ENCODE measurements at regions not wholly inside any gene's neighbourhood (a gene's known extent, or its start where the extent isn't known, plus 50 kb on each side); places are given as distances from the start of the nearest gene placed in this dataset.

DNA sequence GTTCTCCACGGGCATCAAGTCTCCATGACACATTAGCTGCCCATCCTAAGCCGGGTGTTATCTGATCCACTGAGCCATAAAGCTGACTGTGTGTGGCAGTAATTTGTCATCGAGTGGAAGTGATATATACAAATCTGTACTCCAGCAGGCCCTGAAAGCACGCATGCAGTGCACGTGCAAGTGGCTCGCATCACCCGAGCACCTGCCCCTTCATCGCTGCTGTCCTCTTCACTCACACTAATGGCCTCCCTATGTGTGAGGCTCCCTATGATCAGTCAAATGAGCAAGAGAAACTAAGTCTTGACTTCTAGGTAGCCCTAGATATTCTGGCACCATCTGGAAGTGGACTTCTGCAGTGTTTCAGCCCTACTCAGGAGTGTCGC, 248.6 kb downstream of the MATN1 start (continued):
- TF ChIP-seq, protein P1, sequence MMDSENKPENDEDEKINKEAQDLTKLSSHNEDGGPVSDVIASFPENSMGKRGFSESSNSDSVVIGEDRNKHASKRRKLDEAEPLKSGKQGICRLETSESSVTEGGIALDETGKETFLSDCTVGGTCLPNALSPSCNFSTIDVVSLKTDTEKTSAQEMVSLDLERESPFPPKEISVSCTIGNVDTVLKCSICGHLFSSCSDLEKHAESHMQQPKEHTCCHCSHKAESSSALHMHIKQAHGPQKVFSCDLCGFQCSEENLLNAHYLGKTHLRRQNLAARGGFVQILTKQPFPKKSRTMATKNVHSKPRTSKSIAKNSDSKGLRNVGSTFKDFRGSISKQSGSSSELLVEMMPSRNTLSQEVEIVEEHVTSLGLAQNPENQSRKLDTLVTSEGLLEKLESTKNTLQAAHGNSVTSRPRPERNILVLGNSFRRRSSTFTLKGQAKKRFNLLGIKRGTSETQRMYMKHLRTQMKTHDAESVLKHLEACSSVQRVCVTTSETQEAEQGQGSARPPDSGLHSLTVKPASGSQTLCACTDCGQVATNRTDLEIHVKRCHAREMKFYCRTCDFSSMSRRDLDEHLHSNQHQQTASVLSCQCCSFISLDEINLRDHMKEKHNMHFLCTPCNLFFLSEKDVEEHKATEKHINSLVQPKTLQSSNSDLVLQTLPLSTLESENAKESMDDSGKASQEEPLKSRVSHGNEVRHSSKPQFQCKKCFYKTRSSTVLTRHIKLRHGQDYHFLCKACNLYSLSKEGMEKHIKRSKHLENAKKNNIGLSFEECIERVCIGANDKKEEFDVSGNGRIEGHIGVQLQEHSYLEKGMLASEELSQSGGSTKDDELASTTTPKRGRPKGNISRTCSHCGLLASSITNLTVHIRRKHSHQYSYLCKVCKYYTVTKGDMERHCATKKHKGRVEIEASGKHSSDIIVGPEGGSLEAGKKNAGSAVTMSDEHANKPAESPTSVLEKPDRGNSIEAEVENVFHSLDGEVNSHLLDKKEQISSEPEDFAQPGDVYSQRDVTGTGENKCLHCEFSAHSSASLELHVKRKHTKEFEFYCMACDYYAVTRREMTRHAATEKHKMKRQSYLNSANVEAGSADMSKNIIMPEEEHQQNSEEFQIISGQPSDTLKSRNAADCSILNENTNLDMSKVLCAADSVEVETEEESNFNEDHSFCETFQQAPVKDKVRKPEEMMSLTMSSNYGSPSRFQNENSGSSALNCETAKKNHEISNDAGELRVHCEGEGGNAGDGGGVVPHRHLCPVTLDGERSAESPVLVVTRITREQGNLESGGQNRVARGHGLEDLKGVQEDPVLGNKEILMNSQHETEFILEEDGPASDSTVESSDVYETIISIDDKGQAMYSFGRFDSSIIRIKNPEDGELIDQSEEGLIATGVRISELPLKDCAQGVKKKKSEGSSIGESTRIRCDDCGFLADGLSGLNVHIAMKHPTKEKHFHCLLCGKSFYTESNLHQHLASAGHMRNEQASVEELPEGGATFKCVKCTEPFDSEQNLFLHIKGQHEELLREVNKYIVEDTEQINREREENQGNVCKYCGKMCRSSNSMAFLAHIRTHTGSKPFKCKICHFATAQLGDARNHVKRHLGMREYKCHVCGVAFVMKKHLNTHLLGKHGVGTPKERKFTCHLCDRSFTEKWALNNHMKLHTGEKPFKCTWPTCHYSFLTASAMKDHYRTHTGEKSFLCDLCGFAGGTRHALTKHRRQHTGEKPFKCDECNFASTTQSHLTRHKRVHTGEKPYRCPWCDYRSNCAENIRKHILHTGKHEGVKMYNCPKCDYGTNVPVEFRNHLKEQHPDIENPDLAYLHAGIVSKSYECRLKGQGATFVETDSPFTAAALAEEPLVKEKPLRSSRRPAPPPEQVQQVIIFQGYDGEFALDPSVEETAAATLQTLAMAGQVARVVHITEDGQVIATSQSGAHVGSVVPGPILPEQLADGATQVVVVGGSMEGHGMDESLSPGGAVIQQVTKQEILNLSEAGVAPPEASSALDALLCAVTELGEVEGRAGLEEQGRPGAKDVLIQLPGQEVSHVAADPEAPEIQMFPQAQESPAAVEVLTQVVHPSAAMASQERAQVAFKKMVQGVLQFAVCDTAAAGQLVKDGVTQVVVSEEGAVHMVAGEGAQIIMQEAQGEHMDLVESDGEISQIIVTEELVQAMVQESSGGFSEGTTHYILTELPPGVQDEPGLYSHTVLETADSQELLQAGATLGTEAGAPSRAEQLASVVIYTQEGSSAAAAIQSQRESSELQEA (CRISPR knock-in tag; IDR thresholded peaks at IDR 0.05; ENCODE audit: not compliant biosample characterization) = no peak
- TF ChIP-seq, protein P2, sequence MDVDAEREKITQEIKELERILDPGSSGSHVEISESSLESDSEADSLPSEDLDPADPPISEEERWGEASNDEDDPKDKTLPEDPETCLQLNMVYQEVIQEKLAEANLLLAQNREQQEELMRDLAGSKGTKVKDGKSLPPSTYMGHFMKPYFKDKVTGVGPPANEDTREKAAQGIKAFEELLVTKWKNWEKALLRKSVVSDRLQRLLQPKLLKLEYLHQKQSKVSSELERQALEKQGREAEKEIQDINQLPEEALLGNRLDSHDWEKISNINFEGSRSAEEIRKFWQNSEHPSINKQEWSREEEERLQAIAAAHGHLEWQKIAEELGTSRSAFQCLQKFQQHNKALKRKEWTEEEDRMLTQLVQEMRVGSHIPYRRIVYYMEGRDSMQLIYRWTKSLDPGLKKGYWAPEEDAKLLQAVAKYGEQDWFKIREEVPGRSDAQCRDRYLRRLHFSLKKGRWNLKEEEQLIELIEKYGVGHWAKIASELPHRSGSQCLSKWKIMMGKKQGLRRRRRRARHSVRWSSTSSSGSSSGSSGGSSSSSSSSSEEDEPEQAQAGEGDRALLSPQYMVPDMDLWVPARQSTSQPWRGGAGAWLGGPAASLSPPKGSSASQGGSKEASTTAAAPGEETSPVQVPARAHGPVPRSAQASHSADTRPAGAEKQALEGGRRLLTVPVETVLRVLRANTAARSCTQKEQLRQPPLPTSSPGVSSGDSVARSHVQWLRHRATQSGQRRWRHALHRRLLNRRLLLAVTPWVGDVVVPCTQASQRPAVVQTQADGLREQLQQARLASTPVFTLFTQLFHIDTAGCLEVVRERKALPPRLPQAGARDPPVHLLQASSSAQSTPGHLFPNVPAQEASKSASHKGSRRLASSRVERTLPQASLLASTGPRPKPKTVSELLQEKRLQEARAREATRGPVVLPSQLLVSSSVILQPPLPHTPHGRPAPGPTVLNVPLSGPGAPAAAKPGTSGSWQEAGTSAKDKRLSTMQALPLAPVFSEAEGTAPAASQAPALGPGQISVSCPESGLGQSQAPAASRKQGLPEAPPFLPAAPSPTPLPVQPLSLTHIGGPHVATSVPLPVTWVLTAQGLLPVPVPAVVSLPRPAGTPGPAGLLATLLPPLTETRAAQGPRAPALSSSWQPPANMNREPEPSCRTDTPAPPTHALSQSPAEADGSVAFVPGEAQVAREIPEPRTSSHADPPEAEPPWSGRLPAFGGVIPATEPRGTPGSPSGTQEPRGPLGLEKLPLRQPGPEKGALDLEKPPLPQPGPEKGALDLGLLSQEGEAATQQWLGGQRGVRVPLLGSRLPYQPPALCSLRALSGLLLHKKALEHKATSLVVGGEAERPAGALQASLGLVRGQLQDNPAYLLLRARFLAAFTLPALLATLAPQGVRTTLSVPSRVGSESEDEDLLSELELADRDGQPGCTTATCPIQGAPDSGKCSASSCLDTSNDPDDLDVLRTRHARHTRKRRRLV (CRISPR knock-in tag; IDR thresholded peaks at IDR 0.05) = no peak
- TF ChIP-seq TCF7L2 (IDR thresholded peaks at IDR 0.05; ENCODE audit: low read depth, low read length) (no peak), NFE2L2 (IDR thresholded peaks at IDR 0.05; ENCODE audit: low read length) (no peak), ELF4 (CRISPR knock-in tag; IDR thresholded peaks at IDR 0.05; ENCODE audit: borderline replicate concordance) (no peak), CCAR2 (optimal IDR thresholded peaks at IDR 0.05; ENCODE audit: low read depth, low read length) (no peak), JARID2 (CRISPR knock-in tag; IDR thresholded peaks at IDR 0.05; ENCODE audit: insufficient replicate concordance) (no peak), RFX1 (IDR thresholded peaks at IDR 0.05) (no peak)
- TF ChIP-seq, protein P3, sequence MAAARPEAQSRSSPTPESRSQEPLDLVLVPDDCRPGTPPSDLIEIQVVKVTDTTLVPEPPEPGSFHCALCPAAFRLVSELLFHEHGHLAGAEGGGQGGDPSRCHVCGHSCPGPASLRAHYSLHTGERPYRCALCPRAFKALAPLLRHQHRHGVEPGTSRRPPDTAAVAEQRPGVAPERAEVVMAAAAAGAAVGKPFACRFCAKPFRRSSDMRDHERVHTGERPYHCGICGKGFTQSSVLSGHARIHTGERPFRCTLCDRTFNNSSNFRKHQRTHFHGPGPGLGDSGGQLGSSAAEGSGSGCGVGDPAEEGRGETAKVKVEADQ (CRISPR knock-in tag; IDR thresholded peaks at IDR 0.05; ENCODE audit: borderline replicate concordance) = no peak
- TF ChIP-seq, protein P4, sequence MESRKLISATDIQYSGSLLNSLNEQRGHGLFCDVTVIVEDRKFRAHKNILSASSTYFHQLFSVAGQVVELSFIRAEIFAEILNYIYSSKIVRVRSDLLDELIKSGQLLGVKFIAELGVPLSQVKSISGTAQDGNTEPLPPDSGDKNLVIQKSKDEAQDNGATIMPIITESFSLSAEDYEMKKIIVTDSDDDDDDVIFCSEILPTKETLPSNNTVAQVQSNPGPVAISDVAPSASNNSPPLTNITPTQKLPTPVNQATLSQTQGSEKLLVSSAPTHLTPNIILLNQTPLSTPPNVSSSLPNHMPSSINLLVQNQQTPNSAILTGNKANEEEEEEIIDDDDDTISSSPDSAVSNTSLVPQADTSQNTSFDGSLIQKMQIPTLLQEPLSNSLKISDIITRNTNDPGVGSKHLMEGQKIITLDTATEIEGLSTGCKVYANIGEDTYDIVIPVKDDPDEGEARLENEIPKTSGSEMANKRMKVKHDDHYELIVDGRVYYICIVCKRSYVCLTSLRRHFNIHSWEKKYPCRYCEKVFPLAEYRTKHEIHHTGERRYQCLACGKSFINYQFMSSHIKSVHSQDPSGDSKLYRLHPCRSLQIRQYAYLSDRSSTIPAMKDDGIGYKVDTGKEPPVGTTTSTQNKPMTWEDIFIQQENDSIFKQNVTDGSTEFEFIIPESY (CRISPR knock-in tag; IDR thresholded peaks at IDR 0.05) = no peak
